Head of caudate nucleus (tissue), 42 donors: ENCODE measurements at regions not wholly inside any gene's neighbourhood (a gene's known extent, or its start where the extent isn't known, plus 50 kb on each side); places are given as distances from the start of the nearest gene placed in this dataset.

ENCODE experiments used
- DNase-seq, 42 donors: peaks; one replicate each; pipeline versions ENCODE4 v3.0.0 to v3.0.0-alpha.2; 2020 to 2021; ENCODE audit warnings: mixed read lengths in 7 of 42
- intact Hi-C: fragments of 100-400 bp; cut with DNase I; formaldehyde crosslinking; loops from one replicate; pipeline ENCODE4 v1.15.0; 2022

DNA sequence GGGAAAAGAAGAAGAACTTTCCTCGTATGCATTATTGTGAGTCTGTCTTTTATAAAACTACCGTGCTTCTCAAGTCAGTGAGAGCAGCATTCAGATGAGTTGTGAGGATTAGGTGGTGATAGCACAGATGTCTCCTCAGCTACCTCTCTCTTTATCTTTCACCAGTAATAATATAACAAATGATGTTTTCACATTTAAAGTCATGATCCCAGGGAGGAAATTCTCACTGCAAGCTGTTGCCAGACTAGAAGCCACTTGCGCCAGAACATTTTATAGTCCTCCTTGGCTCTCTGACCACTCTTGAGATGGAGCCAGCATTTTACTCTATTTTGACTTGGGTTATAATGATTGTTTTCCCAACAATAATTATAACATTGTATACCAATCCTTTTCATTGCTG lies 443.1 kb downstream of the AEBP2 start:
- intact Hi-C loops, result no loop called here
- DNase-seq, result no peak

DNA sequence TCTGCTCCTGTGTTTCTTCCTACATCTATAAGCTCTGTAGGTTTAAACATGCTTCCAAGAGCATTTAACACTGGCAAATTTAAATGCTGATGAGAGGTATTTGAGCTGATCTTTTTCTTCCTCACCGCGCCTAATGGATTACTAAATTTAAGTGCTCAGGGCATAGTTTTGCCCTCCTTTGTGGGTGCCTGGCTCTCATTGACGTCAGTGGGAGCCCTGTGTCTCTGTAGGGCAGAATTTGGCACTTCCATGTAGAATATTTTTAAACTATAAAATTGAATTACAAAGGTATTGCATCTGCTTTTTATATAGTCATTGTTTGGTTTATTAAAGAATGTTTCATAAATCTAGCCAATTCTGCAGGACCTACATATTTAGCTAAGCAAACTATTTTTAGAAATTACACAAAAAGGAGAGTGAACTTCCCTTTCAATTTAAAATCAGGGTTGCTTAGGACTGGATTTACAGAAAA lies 444.8 kb downstream of the AEBP2 start:
- intact Hi-C loops, result no loop called here
- DNase-seq, result no peak

DNA sequence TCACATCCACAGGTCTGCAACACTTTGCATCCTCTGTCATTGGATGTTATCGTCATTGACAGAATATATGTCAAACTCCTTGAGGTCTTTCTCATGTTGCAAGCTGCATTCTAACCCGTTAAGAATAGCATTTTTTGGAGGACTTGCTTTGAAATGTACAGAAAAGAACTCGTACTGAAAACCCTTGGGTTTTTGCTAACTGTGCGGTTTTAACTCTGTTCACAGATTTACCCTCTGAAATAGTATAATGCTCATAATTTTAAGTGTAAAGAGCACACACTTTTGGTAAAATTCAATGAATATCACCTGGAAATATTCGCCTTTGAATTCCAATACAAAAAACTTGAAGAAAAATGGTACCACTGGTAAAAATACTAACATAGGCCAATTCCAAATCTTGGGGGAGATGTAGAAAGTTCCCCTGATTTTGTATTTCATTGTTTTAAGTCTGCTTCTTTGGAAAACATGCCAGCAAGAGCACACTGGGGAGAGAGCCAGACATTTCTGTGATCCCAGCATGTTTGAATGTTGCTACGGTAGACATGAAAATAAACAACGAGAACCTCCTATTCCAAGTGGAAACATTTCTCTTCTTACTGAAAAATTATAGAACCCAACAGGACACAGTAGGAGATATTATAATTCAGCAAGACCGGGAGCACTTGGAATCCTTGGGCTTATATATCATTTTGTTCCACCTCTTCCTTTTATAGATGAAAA lies 446.0 kb downstream of the AEBP2 start:
- intact Hi-C loops, result no loop called here
- no peak for DNase-seq

DNA sequence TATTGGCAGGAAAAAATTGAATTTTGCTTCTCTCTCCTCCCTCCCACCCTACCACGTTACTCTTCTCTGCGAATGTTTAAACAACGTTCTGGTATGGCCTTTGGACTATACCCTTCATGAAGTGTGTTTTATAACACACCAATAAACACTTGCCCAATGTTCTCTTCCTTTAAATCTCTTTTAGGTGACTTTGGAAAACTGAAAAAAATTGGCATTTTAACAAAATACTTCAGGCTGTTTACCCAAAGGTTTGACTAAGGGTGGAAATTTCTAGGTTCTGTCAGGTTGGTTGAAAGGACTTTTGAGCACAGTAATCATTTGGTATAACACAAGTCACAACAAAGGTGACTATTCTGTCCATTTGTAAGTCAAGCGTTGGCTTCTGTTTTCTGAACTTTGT lies 446.8 kb downstream of the AEBP2 start:
- intact Hi-C loops, result no loop called here
- no peak for DNase-seq

DNA sequence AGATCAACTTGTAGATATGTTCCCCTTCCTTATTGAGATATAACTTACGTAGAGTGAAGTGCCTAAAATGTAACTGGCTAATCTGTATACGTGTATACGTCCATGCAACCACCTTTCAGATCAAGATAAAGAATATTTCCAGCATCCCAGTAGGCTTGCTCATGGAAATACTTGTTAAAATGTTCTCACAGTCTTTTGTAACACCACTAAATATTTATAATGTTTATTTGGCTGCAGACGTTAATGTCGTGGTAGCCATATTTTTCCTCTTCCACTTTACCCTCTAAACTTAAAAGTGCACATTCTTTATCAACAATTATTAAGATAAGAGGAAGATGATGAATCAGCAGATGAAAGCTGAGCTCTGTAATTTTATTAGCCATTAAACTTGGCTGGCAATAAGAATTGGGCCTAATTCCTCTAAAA lies 447.4 kb downstream of the AEBP2 start:
- DNase-seq, result no peak
- intact Hi-C loops, result no loop called here

DNA sequence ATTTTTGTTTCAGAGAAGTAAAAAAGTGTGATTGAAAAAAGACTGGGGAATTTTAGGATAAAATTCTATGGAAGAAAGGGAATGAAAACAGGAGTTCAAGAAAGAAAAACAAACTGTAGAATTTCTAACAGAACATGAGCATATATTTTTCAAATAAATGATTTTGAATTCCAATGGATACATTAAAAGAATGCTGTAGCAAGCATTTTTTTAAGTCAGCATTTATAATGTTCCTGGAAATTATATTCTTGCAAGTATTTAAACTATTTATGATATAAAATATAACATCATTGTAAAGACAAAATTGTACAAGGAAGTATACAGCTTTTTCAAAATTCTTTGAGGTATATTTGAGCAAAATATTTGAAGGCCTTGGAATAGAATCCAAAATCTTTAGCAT lies 450.7 kb downstream of the AEBP2 start:
- no peak for DNase-seq
- intact Hi-C loops, result no loop called here

DNA sequence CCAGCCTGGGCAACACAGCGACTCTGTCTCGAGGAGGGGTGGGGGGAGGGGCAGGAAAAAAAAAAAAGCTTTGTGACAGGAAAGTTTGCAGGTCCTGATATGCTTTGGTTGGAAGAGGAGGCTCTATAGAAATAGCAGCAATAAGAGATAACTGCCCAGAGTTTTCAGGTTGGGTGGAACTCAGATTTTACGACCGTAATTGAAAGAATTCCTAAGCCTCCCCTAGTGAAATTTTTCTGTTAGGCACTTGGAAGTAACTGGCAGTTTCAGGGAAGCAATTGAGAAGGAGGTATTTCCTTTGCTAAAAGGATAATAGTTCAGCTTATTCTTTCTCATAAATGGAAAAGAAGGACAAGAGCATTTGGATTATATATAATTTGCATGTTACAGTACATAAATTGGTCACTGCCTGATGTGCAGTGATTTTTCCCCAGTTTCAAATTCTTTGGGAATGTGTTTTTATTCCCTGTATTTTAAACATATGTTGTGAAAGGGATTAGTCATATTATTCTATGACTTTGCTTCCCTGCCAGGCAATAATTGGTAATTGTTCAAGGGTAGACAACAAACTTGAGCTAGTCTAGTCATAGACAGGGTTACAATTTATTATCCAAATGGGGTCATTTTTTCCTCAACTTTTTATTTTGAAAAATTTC lies 452.8 kb downstream of the AEBP2 start:
- DNase-seq, result no peak
- intact Hi-C loops, result no loop called here

DNA sequence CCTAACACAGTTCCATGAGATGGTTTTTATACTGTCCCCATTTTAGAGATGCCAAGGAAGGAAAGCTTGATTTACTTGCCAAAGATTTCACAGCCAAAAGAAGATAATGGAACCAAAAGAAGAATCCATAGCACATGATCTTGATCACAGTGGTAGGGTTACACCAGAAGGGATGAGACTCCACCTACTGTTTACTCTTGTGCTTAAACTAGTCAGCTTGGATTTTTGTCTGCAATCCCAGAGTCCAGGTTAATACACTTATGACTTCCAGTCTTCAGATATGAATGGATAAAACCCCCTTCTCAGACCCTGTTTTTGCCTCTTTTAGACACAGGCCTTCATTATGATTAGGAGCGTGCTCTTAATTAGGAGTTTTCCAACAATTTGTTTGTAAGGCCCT lies 454.2 kb downstream of the AEBP2 start:
- intact Hi-C loops, result no loop called here
- DNase-seq, result no peak

DNA sequence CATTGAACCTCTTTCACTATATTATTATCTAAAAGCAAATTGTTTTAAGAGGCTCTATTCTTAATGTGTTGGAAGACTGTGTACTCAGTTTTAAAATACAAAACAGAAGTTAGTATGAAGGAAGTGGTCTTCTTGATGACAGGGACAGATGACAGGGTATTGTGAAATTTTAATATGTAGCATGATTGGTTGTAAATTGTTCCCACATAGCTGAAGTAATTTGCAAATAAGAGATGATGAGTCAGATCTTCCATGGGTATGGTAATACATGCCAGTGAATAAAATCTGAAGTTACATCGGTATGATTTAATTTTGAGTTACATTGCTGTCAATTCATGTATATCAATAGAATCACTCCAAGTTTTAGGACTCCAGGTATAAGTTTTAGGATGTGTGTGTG lies 454.8 kb downstream of the AEBP2 start:
- DNase-seq, result no peak
- intact Hi-C loops, result no loop called here

DNA sequence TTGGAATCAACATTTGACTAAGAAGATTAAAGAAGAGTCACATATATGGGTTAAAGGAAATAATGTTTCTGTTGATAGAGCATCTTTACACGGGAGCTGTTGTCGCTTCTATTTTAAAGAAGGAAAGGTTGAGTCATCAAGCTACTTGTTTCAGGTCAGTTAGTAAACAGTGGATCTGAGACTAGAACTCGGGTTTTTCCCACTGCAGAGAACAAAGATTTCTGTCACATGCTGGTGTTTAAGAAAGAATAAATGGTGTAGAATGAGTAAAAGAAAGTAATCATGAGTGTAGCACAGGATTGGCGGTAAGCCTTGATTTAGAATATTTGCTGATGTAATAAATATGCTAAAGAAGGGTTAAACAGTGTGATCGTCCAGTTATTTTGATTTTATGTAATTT lies 455.5 kb downstream of the AEBP2 start:
- intact Hi-C loops, result no loop called here
- DNase-seq, result no peak

DNA sequence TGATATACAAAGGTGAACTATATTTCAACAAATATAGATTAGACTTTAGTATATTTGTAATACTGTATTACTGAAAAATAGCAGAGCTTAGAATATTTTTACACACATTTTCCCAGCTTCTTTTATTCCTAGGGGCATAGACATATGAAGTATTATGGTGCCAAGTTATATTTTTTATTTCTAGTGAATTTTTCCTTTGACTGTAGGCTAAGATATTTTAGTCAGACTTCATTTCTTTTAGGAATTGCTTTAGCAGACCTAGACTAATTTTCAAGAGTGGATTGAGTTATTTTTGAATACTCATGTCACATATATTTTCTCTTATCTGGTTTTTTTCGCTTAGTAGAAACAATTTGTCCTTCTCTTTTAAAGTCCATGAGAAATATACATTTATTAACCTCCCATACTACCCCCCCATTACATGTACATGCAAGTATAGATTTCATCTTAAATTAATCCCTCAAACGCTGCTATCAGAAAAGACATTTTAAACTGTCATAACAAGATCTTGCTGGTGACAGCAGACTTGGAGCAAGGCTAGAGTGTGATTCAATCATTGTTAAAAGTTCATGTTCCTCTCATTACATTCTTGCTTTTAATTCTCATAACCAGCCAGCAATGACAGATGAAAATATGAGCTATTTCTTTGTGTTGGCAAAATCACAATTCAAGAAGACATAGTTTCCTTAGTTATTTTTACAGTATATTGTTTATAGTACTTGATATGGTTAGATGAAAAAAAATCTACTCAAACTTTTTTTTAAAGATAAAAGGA lies 456.1 kb downstream of the AEBP2 start:
- intact Hi-C loops, result no loop called here
- no peak for DNase-seq

DNA sequence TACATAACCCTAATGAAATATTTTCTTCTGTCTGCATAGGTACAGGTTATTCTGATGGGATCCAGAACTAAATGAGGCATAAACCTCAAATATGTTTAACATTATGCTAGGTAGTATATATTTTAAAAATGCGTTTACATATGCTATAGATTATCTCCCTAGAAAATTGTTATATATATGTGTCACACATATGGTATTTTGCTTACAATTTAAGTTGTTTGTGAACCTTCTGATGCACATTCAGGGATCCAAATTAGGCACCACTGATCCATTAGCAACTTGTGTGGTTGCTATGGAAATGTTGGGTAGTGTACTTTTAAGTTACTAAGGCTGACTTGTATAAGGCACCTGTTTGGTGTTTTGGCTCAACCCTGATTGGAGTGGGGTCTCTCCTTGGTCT lies 456.7 kb downstream of the AEBP2 start:
- intact Hi-C loops, result no loop called here

DNA sequence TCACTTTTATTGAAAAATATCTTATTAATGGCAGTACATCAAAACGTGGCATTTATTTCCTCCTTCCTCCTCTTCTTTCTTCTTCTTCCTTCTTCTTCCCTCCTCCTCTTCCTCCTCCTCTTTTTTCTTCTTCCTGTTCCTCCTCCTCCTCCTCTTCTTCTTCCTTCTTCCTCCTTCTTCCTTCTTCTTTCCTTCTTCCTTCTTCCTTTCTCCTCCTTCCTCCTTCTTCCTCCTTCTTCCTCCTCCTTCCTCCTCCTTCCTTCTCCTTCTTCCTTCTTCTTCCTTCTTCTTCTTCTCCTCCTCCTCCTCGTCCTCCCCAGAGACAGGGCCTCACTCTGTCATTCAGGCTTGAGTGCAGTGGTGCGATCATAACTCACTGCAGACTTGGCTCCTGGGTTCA lies 457.2 kb downstream of the AEBP2 start:
- intact Hi-C loops, result no loop called here
- DNase-seq, result no peak

More for the DNA sequence above, 456.7 kb downstream of the AEBP2 start:
- no peak for DNase-seq

DNA sequence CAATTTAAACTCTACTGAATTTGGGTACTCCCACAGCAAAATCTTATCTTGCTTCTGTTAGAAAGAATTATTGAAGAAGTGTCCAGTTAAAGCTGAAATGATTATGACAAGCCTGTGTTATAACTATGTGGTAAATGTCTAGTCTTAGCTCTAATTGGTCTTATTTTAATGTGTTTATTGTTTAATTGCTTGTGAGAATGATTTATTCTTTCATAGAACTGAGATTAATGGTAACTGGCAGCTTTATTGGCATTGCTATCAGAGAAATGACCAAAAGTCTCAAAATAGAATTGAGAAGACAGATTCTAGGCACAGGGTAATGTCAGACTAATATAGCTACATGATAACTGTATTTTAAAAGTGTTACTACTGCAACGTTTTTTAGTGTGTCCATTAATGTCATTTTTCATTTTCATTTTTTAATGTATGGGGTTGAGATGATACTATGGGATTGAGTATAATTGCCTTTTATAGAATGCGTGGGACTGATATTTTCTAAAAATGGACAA lies 458.7 kb downstream of the AEBP2 start:
- no peak for DNase-seq
- intact Hi-C loops, result no loop called here

DNA sequence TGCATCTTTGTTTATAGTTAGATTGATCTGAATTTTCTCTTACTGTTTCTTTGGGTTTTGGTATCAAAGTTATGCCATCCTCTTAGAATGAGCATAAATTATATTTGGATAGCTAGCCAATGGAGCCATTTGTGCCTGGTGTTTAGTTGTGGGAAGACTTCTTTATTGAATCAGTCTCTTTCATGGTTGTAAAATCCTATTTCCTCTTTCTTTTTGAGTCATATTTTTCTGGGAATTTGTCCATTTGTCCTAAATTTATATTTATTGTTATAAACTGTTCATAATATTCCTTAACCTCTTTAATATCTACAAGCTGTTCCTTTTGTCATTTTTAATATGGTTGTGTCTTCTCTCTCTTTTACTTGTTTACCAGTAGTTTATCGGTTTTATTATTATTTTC lies 462.5 kb downstream of the AEBP2 start:
- intact Hi-C loops, result no loop called here
- DNase-seq, result no peak

DNA sequence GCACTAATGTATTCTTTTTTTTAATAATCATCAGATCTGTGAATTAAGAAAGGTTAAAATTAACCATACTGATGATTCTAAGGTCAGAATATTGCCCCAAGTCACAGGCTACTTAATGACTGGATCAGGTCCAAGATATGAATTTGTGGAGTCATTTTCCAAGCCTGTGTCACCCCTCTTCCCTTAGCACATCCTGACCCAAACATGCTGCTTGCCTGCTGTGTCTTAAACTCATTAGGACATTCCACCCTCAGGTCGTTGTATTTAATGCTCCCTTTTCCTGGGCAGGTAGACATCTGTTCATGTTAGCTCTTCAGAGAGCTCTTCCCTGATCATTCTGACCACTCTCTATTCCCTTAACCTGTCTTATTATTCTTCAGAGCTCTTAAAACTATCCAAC lies 463.5 kb upstream of the PDE3A start:
- intact Hi-C loops, result no loop called here
- DNase-seq, result no peak

DNA sequence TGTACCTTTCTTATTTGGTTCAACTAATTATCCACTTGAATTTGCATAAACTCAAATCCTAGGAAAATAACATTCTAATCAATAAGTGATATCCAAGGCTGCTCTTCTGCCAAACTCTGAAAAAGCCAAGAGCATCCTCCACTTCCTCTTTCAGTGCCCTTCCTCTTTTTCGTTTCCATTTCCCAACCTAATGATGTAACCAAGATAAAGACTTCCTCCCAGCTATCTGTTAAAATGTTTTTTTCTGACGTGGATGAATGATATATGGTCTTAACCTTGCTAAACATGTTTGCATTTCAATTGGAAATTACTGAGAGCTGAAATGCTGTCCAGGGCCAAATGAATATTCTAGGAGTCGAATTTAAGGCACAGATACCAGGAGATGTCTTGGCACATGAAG lies 459.5 kb upstream of the PDE3A start:
- intact Hi-C loops, result no loop called here
- no peak for DNase-seq

DNA sequence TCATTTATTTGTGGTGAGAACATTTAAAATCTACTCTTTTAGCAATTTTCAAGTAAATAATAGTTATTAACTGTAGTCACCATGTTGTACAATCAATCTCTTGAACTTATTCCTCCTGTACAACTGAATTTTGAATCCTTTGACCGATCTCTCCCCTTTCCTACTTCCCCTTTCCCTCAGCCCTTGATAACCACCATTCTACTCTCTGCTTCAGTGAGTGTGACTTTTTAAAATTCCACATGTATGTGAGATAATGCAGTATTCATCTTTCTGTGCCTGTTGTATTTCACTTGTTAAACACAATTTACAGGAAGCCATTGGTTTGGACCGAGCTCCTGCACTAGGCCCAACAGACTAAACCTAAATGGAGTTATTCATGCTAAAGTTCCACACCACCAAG lies 458.9 kb upstream of the PDE3A start:
- no peak for DNase-seq
- intact Hi-C loops, result no loop called here

DNA sequence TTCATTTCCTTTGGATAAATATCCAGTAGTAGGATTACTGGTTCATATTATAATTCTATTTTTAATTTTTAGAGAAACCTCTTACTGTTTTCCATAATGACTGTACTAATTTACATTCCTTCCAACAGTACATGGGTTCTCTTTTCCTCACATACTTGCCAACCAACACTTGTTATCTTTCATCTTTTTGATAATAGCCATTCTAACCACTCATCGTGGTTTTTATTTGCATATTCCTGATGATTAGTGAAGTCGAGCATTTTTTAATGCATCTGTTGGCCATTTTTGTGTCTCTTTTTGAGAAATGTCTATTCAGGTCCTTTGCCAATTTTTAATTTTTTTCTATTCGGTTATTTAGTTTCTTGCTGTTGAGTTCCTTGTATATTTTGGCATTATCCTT lies 457.7 kb upstream of the PDE3A start:
- intact Hi-C loops, result no loop called here
- no peak for DNase-seq

DNA sequence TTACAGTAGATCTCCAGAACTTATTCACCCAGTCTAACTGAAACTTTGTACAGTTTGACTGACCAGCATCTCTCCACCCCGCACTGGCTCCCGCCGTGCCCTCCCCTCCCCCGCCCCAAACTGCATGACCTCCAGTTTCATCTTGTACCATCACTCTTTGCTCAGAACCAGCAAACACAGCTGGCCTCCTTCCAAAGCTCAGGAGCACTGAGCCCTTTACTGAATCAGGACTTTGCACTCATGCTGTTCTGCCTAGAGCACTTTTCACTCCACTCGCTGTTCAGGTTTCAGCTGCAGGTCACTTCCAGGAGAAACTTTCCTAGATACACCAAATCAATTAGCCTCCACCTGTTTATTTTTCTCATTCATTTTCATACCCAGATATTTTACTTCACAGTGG lies 455.3 kb upstream of the PDE3A start:
- DNase-seq, result no peak
- intact Hi-C loops, result no loop called here
